ENCODE measurements at regions not wholly inside any gene's neighbourhood (a gene's known extent, or its start where the extent isn't known, plus 50 kb on each side); places are given as distances from the start of the nearest gene placed in this dataset.
A peak's percentile ranks its signal among the peaks of the same experiment; 100 is the strongest.

DNA sequence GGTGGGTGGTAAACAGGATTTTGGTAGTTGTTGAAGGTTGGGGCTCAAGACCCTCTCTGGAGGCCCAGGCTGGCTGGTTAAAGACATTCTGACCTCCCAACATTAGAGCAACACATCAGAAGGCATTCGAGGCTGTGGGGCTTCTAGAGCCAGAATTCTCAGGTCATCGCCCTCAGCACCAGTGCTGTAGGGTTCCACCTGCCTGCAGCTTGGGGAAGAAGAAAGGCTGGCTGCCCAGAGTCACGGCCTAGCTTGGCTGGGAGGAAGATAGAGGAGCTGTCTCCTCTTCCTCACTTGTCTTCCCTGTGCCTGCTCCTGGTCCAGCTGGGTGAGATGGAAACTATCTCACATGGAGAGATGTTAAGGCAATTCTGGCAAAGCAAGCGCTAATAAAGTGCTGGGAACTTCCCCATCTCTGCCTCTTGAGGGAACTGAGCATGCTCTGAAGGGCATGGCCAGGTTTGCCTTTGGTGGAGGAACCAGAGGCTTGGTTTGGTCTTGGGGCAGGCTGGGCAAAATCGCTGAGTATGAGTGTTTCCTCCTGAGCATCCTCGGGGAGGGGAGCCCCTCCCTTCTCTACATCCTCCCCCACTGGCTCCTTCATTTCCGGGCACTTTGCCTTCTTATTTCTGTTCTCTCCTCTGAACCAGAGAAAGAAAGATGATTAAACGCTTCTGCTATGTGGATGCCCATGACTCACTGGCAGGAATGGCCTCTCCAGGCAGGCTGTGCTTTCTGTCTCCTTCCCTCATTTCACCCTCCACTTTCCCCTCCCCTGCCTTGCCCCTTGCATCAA, 509.0 kb upstream of the PODXL start:
- H3K4me3 ChIP-seq (ENCODE audit: insufficient read depth, low read depth, low read length): no peak overlapping the region

DNA sequence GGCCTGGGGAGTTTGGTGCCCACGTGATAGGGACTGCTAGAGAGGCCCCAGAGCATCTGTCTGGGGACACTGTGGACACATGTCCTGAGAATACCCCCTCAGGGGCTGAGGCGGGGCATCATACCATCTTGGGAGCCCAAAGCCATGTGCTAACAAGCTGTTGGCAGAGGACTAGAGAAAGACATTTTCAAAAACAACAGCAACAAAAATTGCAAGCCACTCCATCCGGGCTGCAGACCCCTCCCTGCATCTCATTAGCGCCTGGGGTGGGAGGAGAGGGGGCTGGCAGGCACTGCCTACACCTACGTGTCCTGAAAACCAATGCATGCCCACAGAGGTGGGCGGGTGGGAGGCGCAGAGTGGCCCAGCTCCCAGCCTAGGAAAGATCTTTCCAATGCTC, 507.4 kb upstream of the PODXL start:
- no peaks in the 10 kb centered on the region for H3K27me3 ChIP-seq (ENCODE audit: insufficient read depth, low read length)
- no peaks in the 10 kb centered on the region for H4K20me1 ChIP-seq (ENCODE audit: insufficient read depth, low read length)
- DNase-seq (ENCODE audit: low read depth) (no peak), FAIRE-seq (no peak)
- no peaks in the 10 kb centered on the region for H3K79me2 ChIP-seq (ENCODE audit: insufficient read depth, low read length)
- Mint-ChIP-seq H3K4me1 (ENCODE audit: low read depth, unreplicated experiment) (peaks cover 37% of the 10 kb centered on the region), H3K27ac (ENCODE audit: unreplicated experiment) (no peak overlapping the region), H3K4me3 (ENCODE audit: unreplicated experiment) (no peak overlapping the region), H3K27me3 (ENCODE audit: low read depth, unreplicated experiment) (no peaks in the 10 kb centered on the region), H3K9me3 (ENCODE audit: unreplicated experiment) (no peaks in the 10 kb centered on the region), H3K36me3 (ENCODE audit: low read depth, unreplicated experiment) (no peaks in the 10 kb centered on the region)
- no peaks in the 10 kb centered on the region for H3K36me3 ChIP-seq (ENCODE audit: insufficient read depth, low read length)
- H2AFZ ChIP-seq (ENCODE audit: low read depth, low read length): no peak overlapping the region
- H3K4me2 ChIP-seq (ENCODE audit: low read length): no peak overlapping the region
- no peak overlapping the region for H3K4me3 ChIP-seq (ENCODE audit: insufficient read depth, low read depth, low read length)
- H3K9ac ChIP-seq (ENCODE audit: low read length): no peak overlapping the region
- H3K4me1 ChIP-seq (ENCODE audit: insufficient read depth, low read length): peaks cover 24% of the 10 kb centered on the region
- H3K9me3 ChIP-seq (ENCODE audit: insufficient read depth, low read depth, low read length): no peaks in the 10 kb centered on the region
- TF ChIP-seq, protein P1, sequence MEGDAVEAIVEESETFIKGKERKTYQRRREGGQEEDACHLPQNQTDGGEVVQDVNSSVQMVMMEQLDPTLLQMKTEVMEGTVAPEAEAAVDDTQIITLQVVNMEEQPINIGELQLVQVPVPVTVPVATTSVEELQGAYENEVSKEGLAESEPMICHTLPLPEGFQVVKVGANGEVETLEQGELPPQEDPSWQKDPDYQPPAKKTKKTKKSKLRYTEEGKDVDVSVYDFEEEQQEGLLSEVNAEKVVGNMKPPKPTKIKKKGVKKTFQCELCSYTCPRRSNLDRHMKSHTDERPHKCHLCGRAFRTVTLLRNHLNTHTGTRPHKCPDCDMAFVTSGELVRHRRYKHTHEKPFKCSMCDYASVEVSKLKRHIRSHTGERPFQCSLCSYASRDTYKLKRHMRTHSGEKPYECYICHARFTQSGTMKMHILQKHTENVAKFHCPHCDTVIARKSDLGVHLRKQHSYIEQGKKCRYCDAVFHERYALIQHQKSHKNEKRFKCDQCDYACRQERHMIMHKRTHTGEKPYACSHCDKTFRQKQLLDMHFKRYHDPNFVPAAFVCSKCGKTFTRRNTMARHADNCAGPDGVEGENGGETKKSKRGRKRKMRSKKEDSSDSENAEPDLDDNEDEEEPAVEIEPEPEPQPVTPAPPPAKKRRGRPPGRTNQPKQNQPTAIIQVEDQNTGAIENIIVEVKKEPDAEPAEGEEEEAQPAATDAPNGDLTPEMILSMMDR (IDR thresholded peaks at IDR 0.05; ENCODE audit: insufficient read depth, low read depth, low read length): no peak
- no peak for TF ChIP-seq EZH2 (IDR thresholded peaks at IDR 0.05; ENCODE audit: insufficient read depth, low read length)
- H3K27ac ChIP-seq (ENCODE audit: low read depth, low read length): no peak overlapping the region

More for the DNA sequence above, 509.0 kb upstream of the PODXL start:
- TF ChIP-seq, protein P1 (IDR thresholded peaks at IDR 0.05; ENCODE audit: insufficient read depth, low read depth, low read length): no peak
- TF ChIP-seq EZH2 (IDR thresholded peaks at IDR 0.05; ENCODE audit: insufficient read depth, low read length): no peak
- Mint-ChIP-seq H3K27ac (ENCODE audit: unreplicated experiment) (peak overlapping the region; percentile 99), H3K27me3 (ENCODE audit: low read depth, unreplicated experiment) (no peaks in the 10 kb centered on the region), H3K9me3 (ENCODE audit: unreplicated experiment) (no peaks in the 10 kb centered on the region), H3K36me3 (ENCODE audit: low read depth, unreplicated experiment) (no peaks in the 10 kb centered on the region), H3K4me1 (ENCODE audit: low read depth, unreplicated experiment) (peaks cover 37% of the 10 kb centered on the region), H3K4me3 (ENCODE audit: unreplicated experiment) (peak overlapping the region; percentile 66)
- H3K9me3 ChIP-seq (ENCODE audit: insufficient read depth, low read depth, low read length): no peaks in the 10 kb centered on the region
- H3K36me3 ChIP-seq (ENCODE audit: insufficient read depth, low read length): no peaks in the 10 kb centered on the region
- FAIRE-seq: peak; percentile 98
- peak overlapping the region; percentile 74 for H3K4me2 ChIP-seq (ENCODE audit: low read length)
- H2AFZ ChIP-seq (ENCODE audit: low read depth, low read length): peak overlapping the region; percentile 84
- no peaks in the 10 kb centered on the region for H3K27me3 ChIP-seq (ENCODE audit: insufficient read depth, low read length)
- H3K27ac ChIP-seq (ENCODE audit: low read depth, low read length): peak overlapping the region; percentile 95
- no peaks in the 10 kb centered on the region for H3K79me2 ChIP-seq (ENCODE audit: insufficient read depth, low read length)
- peaks cover 24% of the 10 kb centered on the region for H3K4me1 ChIP-seq (ENCODE audit: insufficient read depth, low read length)
- H4K20me1 ChIP-seq (ENCODE audit: insufficient read depth, low read length): no peaks in the 10 kb centered on the region
- H3K9ac ChIP-seq (ENCODE audit: low read length): peak overlapping the region; percentile 72
- peak; percentile 97 for DNase-seq (ENCODE audit: low read depth)

DNA sequence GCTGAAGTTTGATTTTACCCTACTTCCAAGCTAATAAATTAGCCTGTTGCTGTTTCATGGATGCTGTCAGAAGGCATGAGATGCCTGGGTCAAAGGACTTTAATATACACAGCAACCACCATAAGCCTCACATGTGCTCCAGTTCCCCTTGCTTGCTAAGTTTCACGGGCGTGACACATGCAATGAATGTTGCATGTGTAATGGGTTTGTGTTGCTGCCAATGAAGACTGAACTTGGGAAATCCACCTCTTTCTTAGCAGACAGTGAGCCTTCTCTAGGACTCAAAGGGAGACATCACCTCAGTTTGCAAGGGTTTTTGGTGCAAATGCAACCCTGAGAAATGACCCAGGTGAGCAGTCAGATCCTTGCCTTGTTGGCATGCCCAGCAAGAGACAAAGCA, 505.5 kb upstream of the PODXL start:
- H3K4me2 ChIP-seq (ENCODE audit: low read length): no peak overlapping the region
- Mint-ChIP-seq H3K4me1 (ENCODE audit: low read depth, unreplicated experiment) (peaks cover 34% of the 10 kb centered on the region), H3K4me3 (ENCODE audit: unreplicated experiment) (no peak overlapping the region), H3K27me3 (ENCODE audit: low read depth, unreplicated experiment) (no peaks in the 10 kb centered on the region), H3K27ac (ENCODE audit: unreplicated experiment) (no peak overlapping the region), H3K9me3 (ENCODE audit: unreplicated experiment) (peaks cover 4% of the 10 kb centered on the region), H3K36me3 (ENCODE audit: low read depth, unreplicated experiment) (no peaks in the 10 kb centered on the region)
- no peak overlapping the region for H3K4me3 ChIP-seq (ENCODE audit: insufficient read depth, low read depth, low read length)
- H3K27me3 ChIP-seq (ENCODE audit: insufficient read depth, low read length): no peaks in the 10 kb centered on the region
- no peaks in the 10 kb centered on the region for H3K9me3 ChIP-seq (ENCODE audit: insufficient read depth, low read depth, low read length)
- no peak overlapping the region for H2AFZ ChIP-seq (ENCODE audit: low read depth, low read length)
- H3K36me3 ChIP-seq (ENCODE audit: insufficient read depth, low read length): no peaks in the 10 kb centered on the region
- TF ChIP-seq, protein P1 (IDR thresholded peaks at IDR 0.05; ENCODE audit: insufficient read depth, low read depth, low read length): no peak
- TF ChIP-seq EZH2 (IDR thresholded peaks at IDR 0.05; ENCODE audit: insufficient read depth, low read length): no peak
- H3K79me2 ChIP-seq (ENCODE audit: insufficient read depth, low read length): no peaks in the 10 kb centered on the region
- no peaks in the 10 kb centered on the region for H4K20me1 ChIP-seq (ENCODE audit: insufficient read depth, low read length)
- H3K4me1 ChIP-seq (ENCODE audit: insufficient read depth, low read length): peaks cover 19% of the 10 kb centered on the region
- DNase-seq (ENCODE audit: low read depth) (peak; percentile 28), FAIRE-seq (no peak)
- H3K9ac ChIP-seq (ENCODE audit: low read length): no peak overlapping the region
- H3K27ac ChIP-seq (ENCODE audit: low read depth, low read length): no peak overlapping the region

All from astrocyte (in vitro differentiated cells and primary cell).